ENCODE measurements at regions not wholly inside any gene's neighbourhood (a gene's known extent, or its start where the extent isn't known, plus 50 kb on each side); places are given as distances from the start of the nearest gene placed in this dataset.

DNA sequence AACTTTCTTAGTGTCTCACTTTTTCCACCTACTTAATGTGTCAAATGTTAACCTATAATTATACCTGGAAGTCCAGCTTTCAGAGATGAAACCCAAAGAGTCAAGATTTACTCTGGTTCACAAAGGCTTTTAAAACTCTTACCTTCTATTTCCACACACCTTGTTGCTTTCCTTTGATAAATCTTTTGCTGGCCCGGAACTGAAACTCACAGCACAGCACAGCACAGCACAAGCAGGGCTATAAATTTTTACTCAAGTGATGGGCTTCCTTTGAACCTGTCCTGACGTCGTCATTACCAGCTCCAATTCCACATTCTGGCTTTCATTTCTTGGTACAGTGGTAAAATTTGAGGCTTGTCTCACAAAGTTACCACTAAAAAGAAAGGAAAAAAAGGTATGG lies 861.0 kb downstream of the SORCS3 start:
- WGBS, 2 experiments (ENCODE audit: extremely low coverage in 1 of 2, insufficient coverage in 1 of 2, insufficient read length in 1 of 2, insufficient replicate concordance in 2 of 2, low coverage in 1 of 2, low lambda C conversion rate in 2 of 2, missing lambda C conversion rate in 1 of 2), result 85% methylated on average over 3 of the region's 3 CpGs; no CpG with 5 or more reads in 1 of the 2 experiments

More for the DNA sequence above, 861.0 kb downstream of the SORCS3 start:
- no peak overlapping the region for H2AK5ac ChIP-seq (ENCODE audit: low read depth, low read length)
- no peak overlapping the region for H2BK15ac ChIP-seq (ENCODE audit: low read length)
- no peaks in the 10 kb centered on the region for H3K79me2 ChIP-seq (ENCODE audit: control insufficient read depth in 1 of 2, insufficient read depth in 2 of 2, low read length in 2 of 2)
- FAIRE-seq (no peak), DNase-seq (ENCODE audit: low read depth in 1 of 2, low spot score in 2 of 2) (no peak)
- no peak overlapping the region for H3K18ac ChIP-seq (ENCODE audit: extremely low read depth, low read length)
- no peak overlapping the region for H3K4me2 ChIP-seq (ENCODE audit: insufficient read depth in 1 of 2, low read depth in 2 of 2, low read length in 2 of 2)
- no peak overlapping the region for H2BK12ac ChIP-seq (ENCODE audit: low read depth, low read length)
- no peak overlapping the region for H3K4ac ChIP-seq (replicated peaks; ENCODE audit: insufficient read length, low read depth, low read length)
- H3K27ac ChIP-seq (ENCODE audit: low read depth, low read length), result no peak overlapping the region
- no peak overlapping the region for H3K14ac ChIP-seq (ENCODE audit: insufficient read length)
- no peaks in the 10 kb centered on the region for H4K20me1 ChIP-seq (replicated peaks in 1 of 2; ENCODE audit: control insufficient read depth in 1 of 2, insufficient read depth in 2 of 2, low read length in 2 of 2)
- H4K8ac ChIP-seq (ENCODE audit: extremely low read depth, insufficient read depth, low read length), result no peak overlapping the region
- no peak overlapping the region for H3K56ac ChIP-seq (replicated peaks; ENCODE audit: insufficient read length, low read depth, low read length)
- H2BK5ac ChIP-seq (ENCODE audit: low read depth, low read length), result no peak overlapping the region
- no peaks in the 10 kb centered on the region for H3K36me3 ChIP-seq (ENCODE audit: control insufficient read depth in 2 of 4, insufficient read depth in 4 of 4, low read length in 3 of 4)
- H3K9me3 ChIP-seq (ENCODE audit: insufficient read depth in 2 of 2, low read depth in 1 of 2, low read length in 1 of 2), result no peaks in the 10 kb centered on the region
- no peak overlapping the region for H3K4me3 ChIP-seq (ENCODE audit: extremely low read depth in 1 of 4, insufficient read depth in 2 of 4, low read depth in 3 of 4, low read length in 4 of 4)
- no peak overlapping the region for H3K9ac ChIP-seq (replicated peaks in 1 of 4; ENCODE audit: extremely low read depth in 1 of 4, low read depth in 3 of 4, low read length in 3 of 4)
- H3K4me1 ChIP-seq (replicated peaks in 1 of 4; ENCODE audit: control insufficient read depth in 3 of 4, insufficient read depth in 4 of 4, low read length in 3 of 4), result no peaks in the 10 kb centered on the region
- no peaks in the 10 kb centered on the region for H3K23me2 ChIP-seq (ENCODE audit: low read depth, low read length)
- no peak for TF ChIP-seq SIX5 (IDR thresholded peaks at IDR 0.05; ENCODE audit: low read depth, low read length)
- no peak for TF ChIP-seq BRCA1 (IDR thresholded peaks at IDR 0.05; ENCODE audit: low read depth, low read length)
- no peak overlapping the region for H2BK120ac ChIP-seq (replicated peaks; ENCODE audit: low read depth, low read length)
- no peak overlapping the region for H3K23ac ChIP-seq (ENCODE audit: insufficient read length)
- no peaks in the 10 kb centered on the region for H3K27me3 ChIP-seq (replicated peaks in 1 of 4; ENCODE audit: control insufficient read depth in 3 of 4, extremely low read depth in 1 of 4, insufficient read depth in 3 of 4, low read length in 3 of 4)
- no peaks in the 10 kb centered on the region for H3K79me1 ChIP-seq (ENCODE audit: low read depth, low read length)
- CTCF ChIA-PET (ENCODE audit: partially characterized antibody), result interaction anchor here (0.5 kb wide), 1 partner anchor 180 kb away, joined by 3 read pairs; no protein-coding TSS in a partner anchor
- no peak overlapping the region for H4K5ac ChIP-seq (ENCODE audit: insufficient read length, low read depth, low read length)
- H2AFZ ChIP-seq (ENCODE audit: low read length), result no peak overlapping the region
- no peak overlapping the region for H2BK20ac ChIP-seq (ENCODE audit: low read length)
- no peak overlapping the region for H4K91ac ChIP-seq (replicated peaks; ENCODE audit: insufficient read length, low read length)
- POLR2A ChIA-PET (ENCODE audit: partially characterized antibody), result no interaction called here
